Spleen (tissue), 7 donors: ENCODE measurements at regions not wholly inside any gene's neighbourhood (a gene's known extent, or its start where the extent isn't known, plus 50 kb on each side); places are given as distances from the start of the nearest gene placed in this dataset.

Experiments
- CTCF ChIP-seq, 11 experiments: fragments of 200-600 bp in 7 of 11; fragments of 450-650 bp in 4 of 11; sonication (generic) in 4 of 11; IDR thresholded peaks in 8 of 11; conservative IDR thresholded peaks in 3 of 11; 1 replicate in 7 of 11; 2 replicates in 4 of 11; pipeline versions ENCODE4 v1.4.0 to v1.8.0; 2016 to 2021; ENCODE audit warnings: antibody characterized with exemption in 11 of 11, inconsistent platforms in 4 of 11, mild to moderate bottlenecking in 1 of 11
- POLR2A ChIP-seq, 3 donors: fragments of 450-650 bp; IDR thresholded peaks; one replicate each; pipeline ENCODE4 v1.5.1; 2017; ENCODE audit warnings: antibody characterized with exemption in 3 of 3, mild to moderate bottlenecking in 1 of 3
- donor health status: DM: no; HTN: no; CAD: no; lungs with moderate emphysema.
- donor health status: DM: no; HTN: no; CAD: no.
- donor health status: DM: no; HTN: no; CAD: no.

DNA sequence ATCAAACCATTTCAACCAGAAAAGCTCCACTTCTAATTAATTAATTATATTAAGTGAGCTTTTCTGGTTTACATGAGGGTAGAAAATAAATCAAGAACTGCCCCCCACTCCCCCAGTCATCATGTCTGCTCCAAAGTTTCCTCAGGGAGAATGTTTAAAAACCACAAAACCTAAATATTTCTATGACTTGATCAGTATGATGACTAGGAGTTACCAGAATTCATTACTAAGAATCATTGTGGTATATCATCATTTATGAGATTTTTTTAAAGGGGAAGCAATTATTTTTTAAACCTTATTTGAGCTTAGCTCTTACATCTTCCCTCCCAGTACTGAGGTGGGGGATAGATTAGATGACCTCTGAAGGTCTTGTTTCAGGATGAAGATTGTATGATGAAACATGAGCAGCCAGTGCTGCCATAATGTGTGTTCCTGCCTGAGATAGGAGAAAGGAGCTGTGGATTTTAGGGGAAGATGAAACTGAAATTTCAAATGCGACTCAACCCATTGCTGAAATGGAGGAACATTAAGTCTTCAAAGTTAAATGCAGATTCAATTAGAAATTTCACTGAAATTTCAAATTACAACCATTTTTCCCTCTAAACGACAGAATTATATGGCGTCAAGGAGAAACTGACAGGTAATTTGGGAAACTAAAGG, 401.3 kb upstream of the CADM1 start:
- TF ChIP-seq CTCF (IDR thresholded peaks at IDR 0.05 in 8 of 11, conservative IDR thresholded peaks at IDR 0.05 in 3 of 11) (no peak), POLR2A (IDR thresholded peaks at IDR 0.05) (no peak)
